Left cardiac atrium (tissue), 4 donors: ENCODE measurements at regions not wholly inside any gene's neighbourhood (a gene's known extent, or its start where the extent isn't known, plus 50 kb on each side); places are given as distances from the start of the nearest gene placed in this dataset.
"Not testable (repeated sequence)": the region's sequence is repeated elsewhere in the genome, so short reads cannot be mapped to it uniquely, and the experiment has no call there.

Source experiments
- ATAC-seq, 2 donors: fragments of 200-7000 bp; cut with Tn5 transposase; one replicate each; pipeline ENCODE4 v1.9.1; 2020; ENCODE audit warnings: mild to moderate bottlenecking in 2 of 2, moderate library complexity in 2 of 2
- DNase-seq: peaks from one replicate; pipeline ENCODE4 v3.0.0-alpha.2; 2020
- intact Hi-C, 2 donors: fragments of 100-400 bp; cut with DNase I; formaldehyde crosslinking; loops; one replicate each; pipeline versions ENCODE4 v1.14.1 to v1.15.1; 2022 to 2023
- donor health status: DM: no; HTN: yes; CAD: no.
- donor health status: DM: no; HTN: yes; CAD: no; lungs with severe emphysema.
- donor health status: DM: yes; HTN: yes; CAD: no.
- donor health status: Dilated cardiomyopathy.

GRCh38 chr9:94033383-94033782 is 50.9 kb upstream of the PTPDC1 start:
- ATAC-seq = no peak
- intact Hi-C loops = no loop called here
- no peak for DNase-seq

GRCh38 chr9:94031946-94032345 is 52.3 kb upstream of the PTPDC1 start:
- ATAC-seq (peak in 1 of 2 donors; percentile 4), DNase-seq (no peak)
- intact Hi-C loops = no loop called here

DNA sequence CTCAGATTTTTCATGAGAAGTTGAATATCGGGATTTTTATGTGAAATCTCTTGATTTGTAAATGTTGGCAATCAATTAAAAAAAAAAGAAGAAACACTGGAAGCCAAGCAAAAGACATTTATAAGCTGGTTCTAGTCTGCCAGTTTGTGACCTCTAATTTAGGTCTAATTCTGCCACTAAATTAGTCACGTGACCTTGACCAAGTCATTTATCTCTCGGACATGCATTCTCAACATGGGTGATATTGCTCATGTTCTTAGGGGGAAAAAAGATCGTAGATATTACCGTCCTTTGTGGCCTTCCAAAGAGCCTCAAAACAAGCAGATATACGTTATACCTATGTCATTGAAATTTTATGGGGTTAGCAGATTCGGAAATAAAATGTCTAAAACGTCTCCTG is 52.9 kb upstream of the PTPDC1 start:
- intact Hi-C loops = no loop called here
- no peak for ATAC-seq
- no peak for DNase-seq

- intact Hi-C loops = no loop called here
- ATAC-seq (peak; percentile 100), DNase-seq (peak; percentile 92)
These were observed 53.7 kb upstream of the PTPDC1 start for GRCh38 chr9:94030318-94031179.

DNA sequence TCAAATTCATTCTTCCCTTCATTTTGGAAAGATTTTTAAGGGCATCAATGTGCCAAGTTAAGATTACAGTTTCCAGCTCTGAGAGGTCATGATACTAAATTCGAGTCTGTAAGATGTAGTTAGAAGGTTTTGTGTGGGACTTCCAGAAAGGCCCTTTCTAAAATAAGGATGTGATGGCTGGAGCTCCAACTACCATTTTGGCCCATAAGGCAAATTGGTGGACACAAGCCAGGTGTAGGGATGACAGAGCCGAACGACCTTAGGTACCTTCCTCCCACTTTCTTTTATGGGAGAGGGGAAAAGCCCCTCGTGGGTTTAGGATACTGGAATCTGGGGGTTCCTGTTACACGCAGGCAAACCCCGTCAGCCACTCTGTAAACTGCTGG is 54.3 kb upstream of the PTPDC1 start:
- no peak for ATAC-seq
- no peak for DNase-seq
- intact Hi-C loops = no loop called here

GRCh38 chr9:94026816-94027215 is 57.4 kb upstream of the PTPDC1 start:
- no peak for ATAC-seq
- intact Hi-C loops = no loop called here

DNA sequence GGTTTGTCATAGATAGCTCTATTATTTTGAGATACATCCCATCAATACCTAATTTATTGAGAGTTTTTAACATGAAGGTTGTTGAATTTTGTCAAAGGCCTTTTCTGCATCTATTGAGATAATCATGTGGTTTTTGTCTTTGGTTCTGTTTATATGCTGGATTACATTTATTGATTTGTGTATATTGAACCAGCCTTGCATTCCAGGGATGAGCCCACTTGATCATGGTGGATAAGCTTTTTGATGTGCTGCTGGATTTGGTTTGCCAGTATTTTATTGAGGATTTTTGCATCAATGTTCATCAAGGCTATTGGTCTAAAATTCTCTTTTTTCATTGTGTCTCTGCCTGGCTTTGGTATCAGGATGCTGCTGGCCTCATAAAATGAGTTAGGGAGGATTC is 61.8 kb upstream of the PTPDC1 start:
- ATAC-seq, DNase-seq, intact Hi-C loops: not testable (repeated sequence)

More at GRCh38 chr9:94026816-94027215, 57.4 kb upstream of the PTPDC1 start:
- no peak for DNase-seq

DNA sequence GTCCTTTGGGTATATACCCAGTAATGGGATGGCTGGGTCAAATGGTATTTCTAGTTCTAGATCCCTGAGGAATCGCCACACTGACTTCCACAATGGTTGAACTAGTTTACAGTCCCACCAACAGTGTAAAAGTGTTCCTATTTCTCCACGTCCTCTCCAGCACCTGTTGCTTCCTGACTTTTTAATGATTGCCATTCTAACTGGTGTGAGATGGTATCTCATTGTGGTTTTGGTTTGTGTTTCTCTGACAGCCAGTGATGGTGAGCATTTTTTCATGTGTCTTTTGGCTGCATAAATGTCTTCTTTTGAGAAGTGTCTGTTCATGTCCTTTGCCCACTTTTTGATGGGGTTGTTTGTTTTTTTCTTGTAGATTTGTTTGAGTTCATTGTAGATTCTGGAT is 63.4 kb upstream of the PTPDC1 start:
- intact Hi-C loops, ATAC-seq, DNase-seq: not testable (repeated sequence)

- ATAC-seq (no peak), DNase-seq (no peak)
- intact Hi-C loops = loop anchor here in 1 of 2 donors (10.0 kb wide), 1 partner anchor 196 kb away; no protein-coding TSS in a partner anchor
These were observed 63.5 kb upstream of the BARX1 start for GRCh38 chr9:94018628-94019027.

DNA sequence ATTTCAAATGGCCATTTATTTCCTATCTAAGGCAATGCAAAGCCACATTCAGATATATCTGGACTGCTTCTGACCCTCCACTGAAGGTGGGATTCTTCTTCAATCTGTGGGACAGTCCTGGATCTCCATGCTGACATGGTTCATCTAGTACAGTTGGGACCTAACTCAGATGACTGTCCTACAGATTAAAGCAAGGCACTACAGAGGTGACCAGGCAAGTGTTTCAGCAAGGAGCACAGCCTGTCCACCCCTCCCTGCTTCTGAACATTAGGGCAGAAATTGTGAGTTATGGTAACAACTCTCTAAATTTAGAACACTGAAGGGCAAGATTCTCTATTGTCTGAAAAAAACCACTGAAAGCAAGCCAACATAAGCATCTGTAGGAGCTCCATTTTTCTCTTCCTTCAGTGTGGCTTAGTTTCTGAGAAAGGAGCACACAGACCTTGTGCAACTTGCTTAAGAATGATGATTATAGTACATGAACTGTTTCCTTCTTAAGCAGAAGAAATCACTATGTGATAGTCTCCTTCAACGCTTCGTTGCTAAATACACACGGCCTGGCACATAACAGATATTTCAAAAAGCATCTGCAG is 62.9 kb upstream of the BARX1 start:
- ATAC-seq = no peak
- intact Hi-C loops = loop anchor here in 1 of 2 donors (10.0 kb wide), 1 partner anchor 197 kb away; no protein-coding TSS in a partner anchor
- no peak for DNase-seq

DNA sequence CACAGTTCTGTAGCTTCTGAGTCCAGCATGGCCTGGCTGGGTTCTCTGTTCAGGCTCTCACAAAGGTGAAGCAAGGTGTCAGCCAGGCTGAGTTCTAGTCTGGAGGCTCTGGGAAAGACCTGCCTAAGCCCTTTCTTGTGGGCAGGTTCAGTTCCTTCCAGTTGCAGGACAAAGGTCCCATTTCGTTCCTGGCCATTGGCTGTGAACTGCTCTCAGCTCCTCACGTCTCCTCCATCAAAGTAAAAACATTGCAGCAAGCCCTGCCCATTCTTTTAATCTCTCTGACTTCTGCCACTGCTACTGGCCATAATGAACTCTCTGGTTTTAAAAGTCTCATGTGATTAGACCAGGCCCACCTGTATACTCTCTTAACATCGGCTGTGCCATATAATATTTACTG is 61.6 kb upstream of the BARX1 start:
- intact Hi-C loops = loop anchor here in 1 of 2 donors (10.0 kb wide), 1 partner anchor 198 kb away; no protein-coding TSS in a partner anchor
- no peak for DNase-seq
- ATAC-seq = no peak

DNA sequence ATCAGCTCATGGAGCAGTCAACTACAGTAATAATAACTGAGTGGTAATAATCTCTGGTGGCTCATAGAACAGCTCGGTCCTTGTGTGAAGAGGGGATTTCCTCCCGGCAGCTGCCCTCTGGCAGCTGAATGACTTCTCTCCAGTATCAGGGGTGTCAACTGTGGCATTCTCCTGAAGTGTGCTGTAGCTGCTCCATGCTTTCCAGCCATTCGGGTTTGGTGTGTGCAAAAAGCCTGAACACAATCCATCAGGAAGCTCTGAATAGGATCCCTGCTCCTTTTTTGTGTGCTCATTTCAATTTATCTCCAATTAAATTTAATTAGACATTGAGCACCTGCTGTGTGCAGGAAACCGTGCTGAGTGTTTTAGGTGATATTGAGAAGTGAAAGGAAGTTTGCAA is 59.8 kb upstream of the BARX1 start:
- DNase-seq (no peak), ATAC-seq (peak; percentile 54 to 66)
- intact Hi-C loops = loop anchor here in 1 of 2 donors (10.0 kb wide), 1 partner anchor 200 kb away; no protein-coding TSS in a partner anchor

- intact Hi-C loops = loop anchor here in 1 of 2 donors (10.0 kb wide), 1 partner anchor 201 kb away; no protein-coding TSS in a partner anchor
- peak in 1 of 2 donors; percentile 49 for ATAC-seq
- DNase-seq = no peak
These were observed 59.0 kb upstream of the BARX1 start for GRCh38 chr9:94014066-94014654.

DNA sequence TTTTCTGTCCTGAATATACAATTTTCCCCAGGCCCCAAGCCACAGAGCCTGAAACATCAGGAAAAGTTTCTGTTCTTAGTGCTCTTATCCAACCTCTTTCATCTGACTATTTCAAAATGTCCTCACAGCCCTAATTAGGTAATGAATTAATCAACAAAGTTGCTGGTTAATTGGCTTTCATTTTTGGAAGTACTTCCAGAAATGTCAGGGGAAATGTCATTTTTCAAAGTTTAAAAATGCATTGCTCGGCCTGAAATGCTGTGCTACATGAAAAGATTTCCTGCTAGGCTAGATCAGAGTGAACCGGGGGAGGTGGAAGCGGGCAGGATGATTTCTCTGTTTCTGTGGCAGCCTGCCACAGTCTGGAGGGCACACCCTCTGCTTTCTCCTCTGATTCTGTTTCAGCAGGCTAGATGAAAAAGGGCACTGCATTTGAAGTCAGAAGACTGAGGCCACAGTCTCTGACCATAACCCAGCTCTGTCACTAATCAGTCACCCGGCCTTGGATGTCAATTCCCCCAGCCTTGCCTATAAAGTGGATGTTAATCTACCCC is 55.9 kb upstream of the BARX1 start:
- DNase-seq (peak; percentile 35), ATAC-seq (peak; percentile 67 to 93)
- intact Hi-C loops = loop anchor here in 1 of 2 donors (10.0 kb wide), 1 partner anchor 204 kb away; no protein-coding TSS in a partner anchor

GRCh38 chr9:94005272-94005901 is 50.2 kb upstream of the BARX1 start:
- DNase-seq (no peak), ATAC-seq (no peak)
- intact Hi-C loops = no loop called here
